Ovary (tissue), 3 donors: ENCODE measurements at regions not wholly inside any gene's neighbourhood (a gene's known extent, or its start where the extent isn't known, plus 50 kb on each side); places are given as distances from the start of the nearest gene placed in this dataset.

Source experiments
- EP300 ChIP-seq: sonication (generic); formaldehyde crosslinking; IDR thresholded peaks from one replicate; pipeline ENCODE4 v1.6.1; 2017; ENCODE audit warnings: antibody characterized with exemption
- TF ChIP-seq, protein P1 (sequence below), 3 donors: fragments of 450-650 bp in 2 of 3; fragments of 200-600 bp in 1 of 3; IDR thresholded peaks; one replicate each; pipeline versions ENCODE4 v1.5.1 to v1.8.0; 2016 to 2022; ENCODE audit warnings: antibody characterized with exemption in 3 of 3, mild to moderate bottlenecking in 1 of 3
- donor health status: DM: no; HTN: no; CAD: no.

DNA sequence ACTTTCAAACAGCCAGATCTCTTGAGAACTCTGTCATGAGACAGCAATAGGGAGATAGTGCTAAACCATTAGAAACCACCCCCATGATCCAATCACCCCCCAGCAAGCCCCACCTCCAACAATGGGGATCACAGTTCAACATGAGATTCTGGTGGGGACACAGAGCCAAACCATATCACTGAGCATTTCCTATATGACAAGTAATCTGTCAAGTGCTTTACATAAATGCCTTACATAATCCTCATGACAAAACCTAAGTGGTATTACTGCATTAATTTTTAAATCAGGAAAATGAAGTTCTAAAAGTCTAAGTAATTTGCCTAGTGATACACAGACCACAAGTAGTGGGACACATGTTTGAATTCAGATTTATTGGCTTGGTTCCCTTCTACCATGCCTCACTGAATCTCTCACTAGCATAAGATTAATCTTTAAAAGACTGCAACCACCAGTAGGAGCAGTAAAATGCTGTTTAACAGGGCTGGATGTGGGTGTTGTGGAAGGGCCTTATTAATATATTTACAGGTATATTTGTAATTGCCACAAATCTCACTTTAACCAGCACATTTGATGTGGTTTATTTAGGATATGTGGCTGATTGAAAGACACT lies 323.1 kb upstream of the FBXO33 start:
- TF ChIP-seq, protein P1, sequence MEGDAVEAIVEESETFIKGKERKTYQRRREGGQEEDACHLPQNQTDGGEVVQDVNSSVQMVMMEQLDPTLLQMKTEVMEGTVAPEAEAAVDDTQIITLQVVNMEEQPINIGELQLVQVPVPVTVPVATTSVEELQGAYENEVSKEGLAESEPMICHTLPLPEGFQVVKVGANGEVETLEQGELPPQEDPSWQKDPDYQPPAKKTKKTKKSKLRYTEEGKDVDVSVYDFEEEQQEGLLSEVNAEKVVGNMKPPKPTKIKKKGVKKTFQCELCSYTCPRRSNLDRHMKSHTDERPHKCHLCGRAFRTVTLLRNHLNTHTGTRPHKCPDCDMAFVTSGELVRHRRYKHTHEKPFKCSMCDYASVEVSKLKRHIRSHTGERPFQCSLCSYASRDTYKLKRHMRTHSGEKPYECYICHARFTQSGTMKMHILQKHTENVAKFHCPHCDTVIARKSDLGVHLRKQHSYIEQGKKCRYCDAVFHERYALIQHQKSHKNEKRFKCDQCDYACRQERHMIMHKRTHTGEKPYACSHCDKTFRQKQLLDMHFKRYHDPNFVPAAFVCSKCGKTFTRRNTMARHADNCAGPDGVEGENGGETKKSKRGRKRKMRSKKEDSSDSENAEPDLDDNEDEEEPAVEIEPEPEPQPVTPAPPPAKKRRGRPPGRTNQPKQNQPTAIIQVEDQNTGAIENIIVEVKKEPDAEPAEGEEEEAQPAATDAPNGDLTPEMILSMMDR (IDR thresholded peaks at IDR 0.05) = no peak
- no peak for TF ChIP-seq EP300
